ENCODE measurements at regions not wholly inside any gene's neighbourhood (a gene's known extent, or its start where the extent isn't known, plus 50 kb on each side); places are given as distances from the start of the nearest gene placed in this dataset.

- H3K27ac ChIP-seq: peak overlapping the region in 10 of 12 donors; percentile 36 to 76 (median 56)
- ATAC-seq (no peak), DNase-seq (no peak)
- H3K27me3 ChIP-seq: peaks cover 0 to 41% (median 5%) of the 10 kb centered on the region in 9 donors
- H3K9me3 ChIP-seq: peaks cover 0 to 5% (median 0%) of the 10 kb centered on the region in 12 donors
- intact Hi-C loops (cut with DNase I): loop anchor here in 6 of 10 donors (5.0 to 10.0 kb wide), 4 partner anchors 85 to 95 kb away; partner anchors contain the start of gene FOXL1 (in 5 of the 6)
- WGBS, 4 donors: 66 to 75% (median 70%) methylated on average over 9 to 10 of the region's 10 CpGs
- no peak for TF ChIP-seq POLR2A (IDR thresholded peaks at IDR 0.05)
- no peak for TF ChIP-seq CTCF (IDR thresholded peaks at IDR 0.05)
- no peak overlapping the region for H3K4me3 ChIP-seq
- no peaks in the 10 kb centered on the region for H3K36me3 ChIP-seq
- H3K4me1 ChIP-seq: peaks cover 0 to 54% (median 12%) of the 10 kb centered on the region in 12 donors
Observed at GRCh38 chr16:86669285-86669805, 91.0 kb downstream of the FOXL1 start.

GRCh38 chr16:86669937-86670749 is 91.8 kb downstream of the FOXL1 start:
- intact Hi-C loops (cut with DNase I): loop anchor here in 7 of 10 donors (2.0 to 10.0 kb wide), 6 partner anchors 62 to 95 kb away; partner anchors contain the start of gene FOXL1 (in 5 of the 7)
- H3K4me1 ChIP-seq: peaks cover 0 to 48% (median 12%) of the 10 kb centered on the region in 12 donors
- H3K9me3 ChIP-seq: peaks cover 0 to 5% (median 0%) of the 10 kb centered on the region in 12 donors
- H3K36me3 ChIP-seq: no peaks in the 10 kb centered on the region
- DNase-seq (peak in 3 of 5 donors; percentile 46 to 71 (median 71)), ATAC-seq (peak in 2 of 4 donors; percentile 11 to 25)
- peaks cover 0 to 45% (median 5%) of the 10 kb centered on the region in 9 donors for H3K27me3 ChIP-seq
- 48 to 54% (median 52%) methylated on average over 29 to 30 of the region's 30 CpGs for WGBS, 4 donors
- H3K27ac ChIP-seq: peak overlapping the region; percentile 36 to 76 (median 56)
- H3K4me3 ChIP-seq: no peak overlapping the region
- TF ChIP-seq POLR2A (IDR thresholded peaks at IDR 0.05) (no peak), CTCF (IDR thresholded peaks at IDR 0.05) (no peak)

GRCh38 chr16:86670750-86671234 is 92.4 kb downstream of the FOXL1 start:
- 79 to 88% (median 82%) methylated on average over 11 of the region's 11 CpGs for WGBS, 4 donors
- TF ChIP-seq POLR2A (IDR thresholded peaks at IDR 0.05): no peak
- no peak for TF ChIP-seq CTCF (IDR thresholded peaks at IDR 0.05)
- intact Hi-C loops (cut with DNase I): loop anchor here in 2 of 10 donors (2.0 to 5.0 kb wide), 2 partner anchors 62 to 94 kb away; no protein-coding TSS in a partner anchor
- H3K27me3 ChIP-seq: peaks cover 0 to 40% (median 5%) of the 10 kb centered on the region in 9 donors
- ATAC-seq (no peak), DNase-seq (no peak)
- no peak overlapping the region for H3K4me3 ChIP-seq
- H3K36me3 ChIP-seq: no peaks in the 10 kb centered on the region
- H3K27ac ChIP-seq: peak overlapping the region in 10 of 12 donors; percentile 38 to 76 (median 54)
- H3K9me3 ChIP-seq: peaks cover 0 to 5% (median 0%) of the 10 kb centered on the region in 12 donors
- peaks cover 0 to 48% (median 12%) of the 10 kb centered on the region in 12 donors for H3K4me1 ChIP-seq

Data from heart left ventricle (tissue), 16 donors.